Endothelial cell of umbilical vein (primary cell): ENCODE measurements at regions not wholly inside any gene's neighbourhood (a gene's known extent, or its start where the extent isn't known, plus 50 kb on each side); places are given as distances from the start of the nearest gene placed in this dataset.

Experiments
- BruUV-seq: library from RNA; stranded (reverse); fragments of 400-500 nt; replicated peaks from 2 replicates; lab custom pipeline; 2021; lab: Mats Ljungman, UMichigan
- CTCF ChIA-PET: fragments of 300-600, 350-600 bp; sonication (Branson Sonifier 250); formaldehyde crosslinking; loops from one replicate; lab custom pipeline; 2021; ENCODE audit warnings: antibody characterized with exemption, inconsistent platforms; lab: Charles Lee
- POLR2A ChIA-PET: fragments of 300-600, 350-600 bp; sonication (Branson Sonifier 250); formaldehyde crosslinking; loops from one replicate; lab custom pipeline; 2021; ENCODE audit warnings: antibody characterized with exemption, inconsistent platforms; lab: Charles Lee
- DNase-seq: peaks from one replicate; pipeline ENCODE4 v3.0.0-alpha.2; 2011; ENCODE audit warnings: low read depth, low spot score
- FAIRE-seq: peaks from 2 replicates; lab custom pipeline; 2011; peaks lifted over from hg19 to GRCh38; lab: Jason Lieb, UNC
- H2AFZ ChIP-seq: 2 replicates; pipeline ENCODE4 v1.6.0; 2012; ENCODE audit warnings: low read depth, low read length, control low read depth, inconsistent platforms
- H3K27ac ChIP-seq: 2 replicates; pipeline ENCODE4 v1.5.1; 2011; ENCODE audit warnings: low read depth, mild to moderate bottlenecking, control low read depth, low read length, moderate library complexity; ENCODE audit not compliant: insufficient read depth
- H3K27me3 ChIP-seq, 2 experiments: 2 replicates each; pipeline versions ENCODE4 v1.6.0 to v1.6.1; 2011; ENCODE audit warnings: low read length in 2 of 2, mixed read lengths in 1 of 2; ENCODE audit not compliant: control insufficient read depth in 2 of 2, insufficient read depth in 2 of 2
- H3K36me3 ChIP-seq, 2 experiments: 2 replicates in 1 of 2; 3 replicates in 1 of 2; pipeline ENCODE4 v1.5.1; 2011; ENCODE audit warnings: low read length in 2 of 2, mild to moderate bottlenecking in 1 of 2, moderate library complexity in 1 of 2; ENCODE audit not compliant: control insufficient read depth in 2 of 2, insufficient read depth in 2 of 2; ENCODE audit errors: extremely low read depth in 1 of 2
- H3K4me1 ChIP-seq: 3 replicates; pipeline ENCODE4 v1.5.1; 2011; ENCODE audit warnings: mild to moderate bottlenecking, low read length; ENCODE audit not compliant: control insufficient read depth, insufficient read depth; ENCODE audit errors: extremely low read depth
- H3K4me2 ChIP-seq: 2 replicates; pipeline ENCODE4 v1.6.1; 2011; ENCODE audit warnings: low read length, control low read depth, mixed read lengths; ENCODE audit not compliant: insufficient read depth
- H3K4me3 ChIP-seq, 3 experiments: fragments of 200-600 bp in 1 of 3; sonication (generic), shearing (Covaris generic) in 1 of 3; replicated peaks in 1 of 3; 2 replicates each; pipeline ENCODE4 v1.5.1; 2011 to 2016; ENCODE audit warnings: control low read depth in 3 of 3, low read length in 3 of 3, mild to moderate bottlenecking in 2 of 3, inconsistent platforms in 1 of 3, low read depth in 1 of 3, moderate library complexity in 1 of 3; ENCODE audit not compliant: insufficient read depth in 1 of 3
- H3K79me2 ChIP-seq: 2 replicates; pipeline ENCODE4 v1.6.0; 2012; ENCODE audit warnings: low read length, inconsistent platforms; ENCODE audit not compliant: control insufficient read depth, insufficient read depth
- H3K9ac ChIP-seq: replicated peaks from 2 replicates; pipeline ENCODE3; 2011; ENCODE audit warnings: low read length, control low read depth; ENCODE audit not compliant: insufficient read depth; ENCODE audit errors: extremely low read depth
- H3K9me1 ChIP-seq: replicated peaks from 3 replicates; pipeline ENCODE4 v1.6.0; 2011; ENCODE audit warnings: mild to moderate bottlenecking, low read length; ENCODE audit not compliant: control insufficient read depth, insufficient read depth; ENCODE audit errors: extremely low read depth
- H3K9me3 ChIP-seq: replicated peaks from 2 replicates; pipeline ENCODE4 v1.5.1; 2012; ENCODE audit warnings: low read length, inconsistent platforms; ENCODE audit not compliant: control insufficient read depth, insufficient read depth
- H4K20me1 ChIP-seq: replicated peaks from 2 replicates; pipeline ENCODE3; 2011; ENCODE audit warnings: mild to moderate bottlenecking, low read length; ENCODE audit not compliant: control insufficient read depth, insufficient read depth; ENCODE audit errors: extremely low read depth
- CTCF ChIP-seq, 2 donors: IDR thresholded peaks; 1 replicate in 1 of 2; 2 replicates in 1 of 2; pipeline ENCODE4 v1.5.1; 2011; ENCODE audit warnings: low read length in 2 of 2, mild to moderate bottlenecking in 2 of 2, moderate library complexity in 2 of 2, control low read depth in 1 of 2, inconsistent platforms in 1 of 2, low read depth in 1 of 2; ENCODE audit not compliant: insufficient read depth in 1 of 2; ENCODE audit errors: extremely low read depth in 1 of 2
- EZH2 ChIP-seq: IDR thresholded peaks from 2 replicates; pipeline ENCODE4 v1.6.1; 2012; ENCODE audit warnings: borderline replicate concordance, low read depth, mild to moderate bottlenecking, moderate library complexity, low read length, inconsistent platforms; ENCODE audit not compliant: severe bottlenecking
- FOS ChIP-seq: IDR thresholded peaks from 2 replicates; pipeline ENCODE4 v1.6.1; 2011; ENCODE audit warnings: mild to moderate bottlenecking, low read length, moderate library complexity, borderline replicate concordance; ENCODE audit not compliant: insufficient read depth
- JUN ChIP-seq: IDR thresholded peaks from 2 replicates; pipeline ENCODE4 v1.6.1; 2011; ENCODE audit warnings: borderline replicate concordance, low read depth; ENCODE audit not compliant: insufficient read length, insufficient read depth
- MAX ChIP-seq: IDR thresholded peaks from 2 replicates; pipeline ENCODE4 v1.6.1; 2011; ENCODE audit not compliant: insufficient read depth, insufficient read length
- MYC ChIP-seq: IDR thresholded peaks from one replicate; pipeline ENCODE4 v1.6.1; 2011; ENCODE audit warnings: mild to moderate bottlenecking, low read depth, low read length
- POLR2A ChIP-seq: IDR thresholded peaks from 2 replicates; pipeline ENCODE4 v1.6.1; 2012; ENCODE audit warnings: low read depth, mild to moderate bottlenecking, control low read depth, low read length
- dilution Hi-C: fragments of 300-500 bp; cut with MboI; formaldehyde crosslinking; loops from one replicate; pipeline ENCODE4 v1.15.0; 2019; ENCODE audit warnings: low sequenced_read_pairs; ENCODE audit not compliant: extremely low pct_ligation_motif_present
- intact Hi-C: fragments of 100-400 bp; cut with micrococcal nuclease; formaldehyde crosslinking; loops from one replicate; pipeline ENCODE4 v1.10.0; 2022

- no TSS peak for BruUV-seq
- H3K27me3 ChIP-seq: no peaks in the 10 kb centered on the region
- H3K9me3 ChIP-seq: peaks cover 2% of the 10 kb centered on the region
- ChIA-PET CTCF (no interaction called here), POLR2A (no interaction called here)
- FAIRE-seq: no peak
- H3K4me2 ChIP-seq: no peak overlapping the region
- intact Hi-C loops: no loop called here
- no peak overlapping the region for H2AFZ ChIP-seq
- no peaks in the 10 kb centered on the region for H3K36me3 ChIP-seq
- H3K27ac ChIP-seq: no peak overlapping the region
- dilution Hi-C loops: no loop called here
- no peak for DNase-seq
- no peak overlapping the region for H3K9ac ChIP-seq
- TF ChIP-seq MYC: no peak
- TF ChIP-seq CTCF (IDR thresholded peaks at IDR 0.05; ENCODE audit: extremely low read depth in 1 of 2, insufficient read depth in 1 of 2, low read depth in 1 of 2, low read length in 2 of 2): no peak
- H3K4me3 ChIP-seq: no peak overlapping the region
- no peaks in the 10 kb centered on the region for H4K20me1 ChIP-seq
- H3K79me2 ChIP-seq: no peaks in the 10 kb centered on the region
- no peaks in the 10 kb centered on the region for H3K4me1 ChIP-seq
- no peaks in the 10 kb centered on the region for H3K9me1 ChIP-seq
These were observed 230.2 kb upstream of the IRX2 start for GRCh38 chr5:2981652-2982051.

DNA sequence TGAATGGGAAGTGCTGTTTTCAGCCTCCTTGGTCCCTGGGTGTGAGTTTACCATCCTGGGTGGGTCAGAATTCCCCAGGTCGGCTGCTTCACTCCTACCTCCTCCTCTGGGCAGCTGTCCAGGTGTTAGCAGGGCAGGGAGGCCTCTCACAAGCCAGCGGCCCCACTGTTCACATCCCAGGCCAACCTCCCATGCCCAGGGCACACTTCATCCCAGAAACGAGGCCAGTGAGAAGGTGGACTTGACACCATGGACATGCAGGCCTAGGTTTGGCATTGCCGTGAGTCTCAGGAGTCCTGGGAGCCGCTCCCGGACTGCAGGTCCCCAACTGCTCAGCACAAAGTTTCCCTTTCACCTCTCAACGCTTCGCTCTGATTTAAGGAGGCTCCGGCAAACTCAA lies 229.6 kb upstream of the IRX2 start:
- intact Hi-C loops (no loop called here), dilution Hi-C loops (no loop called here)
- CTCF ChIA-PET: no interaction called here
- no peaks in the 10 kb centered on the region for H3K36me3 ChIP-seq
- H3K27ac ChIP-seq: no peak overlapping the region
- H3K4me3 ChIP-seq: no peak overlapping the region
- H3K9me3 ChIP-seq: peaks cover 4% of the 10 kb centered on the region
- H3K79me2 ChIP-seq: no peaks in the 10 kb centered on the region
- DNase-seq (no peak), FAIRE-seq (no peak)
- H3K27me3 ChIP-seq: no peaks in the 10 kb centered on the region
- no peak overlapping the region for H2AFZ ChIP-seq
- no peaks in the 10 kb centered on the region for H4K20me1 ChIP-seq
- TF ChIP-seq CTCF (IDR thresholded peaks at IDR 0.05; ENCODE audit: extremely low read depth in 1 of 2, insufficient read depth in 1 of 2, low read depth in 1 of 2, low read length in 2 of 2): no peak
- TF ChIP-seq MAX: no peak
- no peak for TF ChIP-seq MYC
- TF ChIP-seq POLR2A: no peak
- no peak for TF ChIP-seq JUN
- TF ChIP-seq FOS: no peak
- no peak for TF ChIP-seq EZH2
- POLR2A ChIA-PET: no interaction called here
- H3K4me2 ChIP-seq: no peak overlapping the region
- BruUV-seq: no TSS peak
- no peak overlapping the region for H3K9ac ChIP-seq
- H3K9me1 ChIP-seq: no peaks in the 10 kb centered on the region
- no peaks in the 10 kb centered on the region for H3K4me1 ChIP-seq
